Psoas muscle (tissue), 7 donors: ENCODE measurements at regions not wholly inside any gene's neighbourhood (a gene's known extent, or its start where the extent isn't known, plus 50 kb on each side); places are given as distances from the start of the nearest gene placed in this dataset.

Experiments
- ATAC-seq, 4 donors: fragments of 200-7000 bp; cut with Tn5 transposase; one replicate each; pipeline ENCODE4 v1.9.1; 2020; ENCODE audit warnings: moderate library complexity in 3 of 4, mild to moderate bottlenecking in 2 of 4
- DNase-seq, 2 donors: peaks; one replicate each; pipeline ENCODE4 v3.0.0-alpha.2; 2020
- H3K27ac ChIP-seq: fragments of 200-600 bp; one replicate; pipeline ENCODE4 v1.8.0; 2022
- H3K27me3 ChIP-seq, 3 donors: fragments of 200-600 bp in 1 of 3; one replicate each; pipeline versions ENCODE4 v1.6.1 to v1.8.0; 2013 to 2022; ENCODE audit warnings: low read length in 2 of 3, mild to moderate bottlenecking in 2 of 3, moderate library complexity in 1 of 3; ENCODE audit not compliant: insufficient read depth in 3 of 3
- H3K36me3 ChIP-seq, 2 donors: fragments of 200-600 bp in 1 of 2; one replicate each; pipeline versions ENCODE4 v1.6.1 to v1.8.0; 2013 to 2022; ENCODE audit warnings: low read depth in 1 of 2, mild to moderate bottlenecking in 1 of 2, moderate library complexity in 1 of 2; ENCODE audit not compliant: insufficient read depth in 1 of 2
- H3K4me1 ChIP-seq: fragments of 200-600 bp; one replicate; pipeline ENCODE4 v1.8.0; 2022
- H3K4me3 ChIP-seq: fragments of 200-600 bp; one replicate; pipeline ENCODE4 v1.8.0; 2022; ENCODE audit warnings: mild to moderate bottlenecking
- H3K9me3 ChIP-seq: fragments of 200-600 bp; one replicate; pipeline ENCODE4 v1.8.0; 2022
- WGBS, 3 donors: extraction: QIAGEN DNeasy Blood & Tissue Kit; methylation state at CpG; one replicate each; pipeline versions ENCODE4 v1.1.6 to v1.1.7; 2013; 5-methylcytosine and 5-hydroxymethylcytosine counted together
- intact Hi-C, 2 donors: fragments of 100-400 bp; cut with DNase I; formaldehyde crosslinking; loops; one replicate each; pipeline versions ENCODE4 v1.11.0 to v1.14.2; 2022
- TF ChIP-seq, protein P1 (sequence below): fragments of 200-600 bp; IDR thresholded peaks from one replicate; pipeline ENCODE4 v1.8.0; 2022; ENCODE audit warnings: antibody characterized with exemption
- donor health status: healthy with polysubstance abuse.
- donor health status: DM: no; HTN: no; CAD: no; lungs with moderate emphysema.
- donor health status: Bipolar disorder and iron deficiency.
- donor health status: healthy.
- donor health status: DM: yes; HTN: yes; CAD: no.
- donor health status: DM: no; HTN: no; CAD: no.
- donor health status: DM: yes; HTN: yes; CAD: no.

DNA sequence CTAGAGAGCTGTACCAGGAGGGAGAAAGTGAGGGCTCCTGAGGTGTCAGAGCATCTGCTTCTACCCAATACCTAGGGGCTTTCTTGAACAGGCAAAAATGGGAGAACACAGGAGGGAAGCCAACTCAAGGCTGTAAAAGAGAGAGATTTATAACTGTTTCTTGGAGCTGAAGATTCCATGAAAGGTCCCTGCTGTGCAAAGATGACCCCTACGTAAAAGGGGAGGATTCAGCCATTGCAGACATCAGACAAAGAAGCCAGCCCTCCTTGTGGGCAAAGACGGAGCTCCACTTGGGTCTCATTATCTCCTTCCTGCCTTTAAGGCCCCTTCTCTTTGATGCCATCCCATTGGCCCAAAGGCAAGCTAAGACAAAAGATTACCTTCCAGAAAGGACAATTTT lies 524.1 kb upstream of the CAMK1G start:
- TF ChIP-seq, protein P1, sequence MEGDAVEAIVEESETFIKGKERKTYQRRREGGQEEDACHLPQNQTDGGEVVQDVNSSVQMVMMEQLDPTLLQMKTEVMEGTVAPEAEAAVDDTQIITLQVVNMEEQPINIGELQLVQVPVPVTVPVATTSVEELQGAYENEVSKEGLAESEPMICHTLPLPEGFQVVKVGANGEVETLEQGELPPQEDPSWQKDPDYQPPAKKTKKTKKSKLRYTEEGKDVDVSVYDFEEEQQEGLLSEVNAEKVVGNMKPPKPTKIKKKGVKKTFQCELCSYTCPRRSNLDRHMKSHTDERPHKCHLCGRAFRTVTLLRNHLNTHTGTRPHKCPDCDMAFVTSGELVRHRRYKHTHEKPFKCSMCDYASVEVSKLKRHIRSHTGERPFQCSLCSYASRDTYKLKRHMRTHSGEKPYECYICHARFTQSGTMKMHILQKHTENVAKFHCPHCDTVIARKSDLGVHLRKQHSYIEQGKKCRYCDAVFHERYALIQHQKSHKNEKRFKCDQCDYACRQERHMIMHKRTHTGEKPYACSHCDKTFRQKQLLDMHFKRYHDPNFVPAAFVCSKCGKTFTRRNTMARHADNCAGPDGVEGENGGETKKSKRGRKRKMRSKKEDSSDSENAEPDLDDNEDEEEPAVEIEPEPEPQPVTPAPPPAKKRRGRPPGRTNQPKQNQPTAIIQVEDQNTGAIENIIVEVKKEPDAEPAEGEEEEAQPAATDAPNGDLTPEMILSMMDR = no peak
- Histone ChIP-seq H3K27ac (no peak overlapping the region), H3K4me3 (no peak overlapping the region), H3K9me3 (no peaks in the 10 kb centered on the region), H3K27me3 (no peaks in the 10 kb centered on the region), H3K4me1 (no peaks in the 10 kb centered on the region), H3K36me3 (no peaks in the 10 kb centered on the region)
- ATAC-seq = no peak
- intact Hi-C loops = no loop called here
- no peak for DNase-seq
- WGBS, 3 donors = 47 to 51% (median 50%) methylated on average over 2 of the region's 2 CpGs

DNA sequence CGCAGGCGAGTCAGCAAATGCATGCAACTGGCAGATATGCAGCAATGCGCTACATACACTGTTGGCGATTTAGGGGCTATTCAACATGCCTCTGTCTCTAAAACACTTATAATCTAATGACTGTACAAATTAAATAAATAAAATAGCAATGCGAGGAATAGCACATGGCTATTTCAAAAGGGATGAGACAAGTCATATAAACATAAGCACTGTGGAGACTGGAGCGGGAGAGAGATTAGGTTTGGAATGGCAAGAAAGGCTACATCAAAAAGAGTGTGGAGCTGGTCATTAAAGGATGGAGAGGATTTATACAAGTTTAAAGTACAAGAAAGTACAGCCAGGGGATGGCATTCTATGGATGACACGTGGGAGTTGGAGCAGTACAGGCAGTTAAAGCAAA lies 523.5 kb upstream of the CAMK1G start:
- TF ChIP-seq, protein P1 = no peak
- no peak for ATAC-seq
- Histone ChIP-seq H3K4me1 (no peaks in the 10 kb centered on the region), H3K9me3 (no peaks in the 10 kb centered on the region), H3K4me3 (no peak overlapping the region), H3K27me3 (no peaks in the 10 kb centered on the region), H3K36me3 (no peaks in the 10 kb centered on the region), H3K27ac (no peak overlapping the region)
- intact Hi-C loops = no loop called here
- WGBS, 3 donors = 66 to 77% (median 69%) methylated on average over 7 of the region's 7 CpGs
- no peak for DNase-seq

DNA sequence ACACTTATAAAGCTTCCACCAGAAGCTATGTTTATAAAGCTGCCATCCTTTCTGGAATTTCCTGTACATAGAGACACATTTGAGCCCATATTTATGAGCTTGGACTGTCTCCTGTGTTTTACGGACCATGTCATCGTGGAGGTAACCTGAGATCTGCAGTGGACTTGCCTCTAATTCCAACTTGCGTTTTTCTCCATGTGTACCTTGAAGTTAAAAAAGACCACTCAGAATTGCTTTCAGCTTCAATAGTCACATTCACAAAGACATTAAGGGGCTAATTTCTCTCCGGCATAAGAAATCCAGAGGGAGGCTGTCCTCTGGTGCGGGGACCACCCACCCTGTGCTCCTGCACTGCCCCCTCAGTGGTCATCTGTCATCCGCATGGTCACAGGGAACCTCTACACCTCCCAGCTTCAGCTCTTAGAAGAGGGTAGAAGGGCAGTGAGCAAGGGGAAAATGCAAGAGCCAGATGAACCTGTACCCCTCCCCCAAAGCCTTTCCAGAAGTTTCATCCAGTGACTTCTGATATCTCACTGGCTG lies 521.4 kb upstream of the CAMK1G start:
- intact Hi-C loops = no loop called here
- no peaks in the 10 kb centered on the region for H3K36me3 ChIP-seq
- 51 to 56% (median 52%) methylated on average over 6 of the region's 6 CpGs for WGBS, 3 donors
- no peaks in the 10 kb centered on the region for H3K9me3 ChIP-seq
- no peaks in the 10 kb centered on the region for H3K4me1 ChIP-seq
- H3K4me3 ChIP-seq = no peak overlapping the region
- TF ChIP-seq, protein P1 = no peak
- ATAC-seq = no peak
- H3K27ac ChIP-seq = no peak overlapping the region
- H3K27me3 ChIP-seq = no peaks in the 10 kb centered on the region
- DNase-seq = no peak

DNA sequence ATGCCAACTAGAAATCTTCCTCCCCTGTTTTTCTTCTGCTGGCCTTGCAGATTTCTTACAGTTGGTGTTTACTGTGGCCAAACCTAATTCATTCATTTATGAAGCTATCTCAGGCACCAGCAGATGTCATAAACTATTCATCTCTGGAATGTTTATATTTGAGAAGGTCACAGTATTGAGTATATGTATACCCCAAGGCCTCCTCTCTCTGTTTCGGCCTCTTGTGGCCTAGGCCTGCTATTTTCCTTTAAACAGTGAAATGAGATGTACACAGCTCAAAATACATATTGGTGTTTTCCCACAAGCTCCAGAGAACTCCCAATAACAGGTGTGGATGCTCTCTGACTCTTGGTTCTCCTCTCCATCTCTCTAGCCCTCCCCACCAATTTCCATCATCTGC lies 520.7 kb upstream of the CAMK1G start:
- DNase-seq (no peak), ATAC-seq (no peak)
- Histone ChIP-seq H3K36me3 (no peaks in the 10 kb centered on the region), H3K27ac (no peak overlapping the region), H3K27me3 (no peaks in the 10 kb centered on the region), H3K4me1 (no peaks in the 10 kb centered on the region), H3K9me3 (no peaks in the 10 kb centered on the region), H3K4me3 (no peak overlapping the region)
- TF ChIP-seq, protein P1 = no peak
- 68 to 70% (median 68%) methylated on average over 1 of the region's 1 CpG for WGBS, 3 donors
- intact Hi-C loops = no loop called here
